ENCODE measurements at regions not wholly inside any gene's neighbourhood (a gene's known extent, or its start where the extent isn't known, plus 50 kb on each side); places are given as distances from the start of the nearest gene placed in this dataset.

GRCh38 chr4:177948853-177949252 lies 506.6 kb upstream of the AGA start:
- no peaks in the 10 kb centered on the region for H3K4me1 Mint-ChIP-seq (ENCODE audit: low read depth, unreplicated experiment)
- no peaks in the 10 kb centered on the region for H3K9me3 Mint-ChIP-seq (ENCODE audit: unreplicated experiment)
- H3K36me3 Mint-ChIP-seq (ENCODE audit: low read depth, unreplicated experiment) = no peaks in the 10 kb centered on the region
- no peak for DNase-seq (ENCODE audit: low read depth)
- no peaks in the 10 kb centered on the region for H3K27me3 ChIP-seq (ENCODE audit: insufficient read depth, low read length)
- no peak overlapping the region for H3K4me3 ChIP-seq (ENCODE audit: insufficient read depth, low read depth, low read length)
- H3K27ac ChIP-seq (ENCODE audit: low read depth, low read length) = no peak overlapping the region
- H3K27ac Mint-ChIP-seq (ENCODE audit: unreplicated experiment) = no peak overlapping the region
- TF ChIP-seq, protein P1, sequence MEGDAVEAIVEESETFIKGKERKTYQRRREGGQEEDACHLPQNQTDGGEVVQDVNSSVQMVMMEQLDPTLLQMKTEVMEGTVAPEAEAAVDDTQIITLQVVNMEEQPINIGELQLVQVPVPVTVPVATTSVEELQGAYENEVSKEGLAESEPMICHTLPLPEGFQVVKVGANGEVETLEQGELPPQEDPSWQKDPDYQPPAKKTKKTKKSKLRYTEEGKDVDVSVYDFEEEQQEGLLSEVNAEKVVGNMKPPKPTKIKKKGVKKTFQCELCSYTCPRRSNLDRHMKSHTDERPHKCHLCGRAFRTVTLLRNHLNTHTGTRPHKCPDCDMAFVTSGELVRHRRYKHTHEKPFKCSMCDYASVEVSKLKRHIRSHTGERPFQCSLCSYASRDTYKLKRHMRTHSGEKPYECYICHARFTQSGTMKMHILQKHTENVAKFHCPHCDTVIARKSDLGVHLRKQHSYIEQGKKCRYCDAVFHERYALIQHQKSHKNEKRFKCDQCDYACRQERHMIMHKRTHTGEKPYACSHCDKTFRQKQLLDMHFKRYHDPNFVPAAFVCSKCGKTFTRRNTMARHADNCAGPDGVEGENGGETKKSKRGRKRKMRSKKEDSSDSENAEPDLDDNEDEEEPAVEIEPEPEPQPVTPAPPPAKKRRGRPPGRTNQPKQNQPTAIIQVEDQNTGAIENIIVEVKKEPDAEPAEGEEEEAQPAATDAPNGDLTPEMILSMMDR (IDR thresholded peaks at IDR 0.05; ENCODE audit: insufficient read depth, low read depth, low read length) = no peak
- TF ChIP-seq EZH2 (IDR thresholded peaks at IDR 0.05; ENCODE audit: insufficient read depth, low read length) = no peak
- H3K4me3 Mint-ChIP-seq (ENCODE audit: unreplicated experiment) = no peak overlapping the region
- H3K9me3 ChIP-seq (ENCODE audit: insufficient read depth, low read depth, low read length) = no peaks in the 10 kb centered on the region
- no peak for FAIRE-seq
- no peaks in the 10 kb centered on the region for H3K4me1 ChIP-seq (ENCODE audit: insufficient read depth, low read length)
- H2AFZ ChIP-seq (ENCODE audit: low read depth, low read length) = no peak overlapping the region
- H3K79me2 ChIP-seq (ENCODE audit: insufficient read depth, low read length) = no peaks in the 10 kb centered on the region
- H3K36me3 ChIP-seq (ENCODE audit: insufficient read depth, low read length) = no peaks in the 10 kb centered on the region
- no peaks in the 10 kb centered on the region for H4K20me1 ChIP-seq (ENCODE audit: insufficient read depth, low read length)
- H3K4me2 ChIP-seq (ENCODE audit: low read length) = no peak overlapping the region
- no peak overlapping the region for H3K9ac ChIP-seq (ENCODE audit: low read length)
- no peaks in the 10 kb centered on the region for H3K27me3 Mint-ChIP-seq (ENCODE audit: low read depth, unreplicated experiment)

DNA sequence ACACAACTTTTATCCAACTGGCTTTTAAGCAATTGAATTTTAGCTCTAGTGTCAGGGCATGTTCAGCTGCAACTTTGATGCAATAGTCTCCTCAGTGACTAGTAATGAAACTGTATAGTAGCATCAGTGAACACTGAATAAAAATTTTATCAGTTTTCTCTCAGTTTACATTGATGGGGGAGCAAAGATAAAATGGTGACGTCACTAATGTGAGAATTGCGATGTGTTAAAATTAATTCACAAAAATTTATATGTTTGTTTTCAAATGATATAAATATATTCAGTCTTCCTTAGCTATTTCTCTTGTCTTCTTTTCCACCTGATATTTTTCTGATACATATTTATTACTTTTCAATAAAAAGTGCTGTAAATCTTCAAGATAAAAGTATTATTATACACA lies 508.8 kb upstream of the AGA start:
- Mint-ChIP-seq H3K4me1 (ENCODE audit: low read depth, unreplicated experiment) (no peaks in the 10 kb centered on the region), H3K36me3 (ENCODE audit: low read depth, unreplicated experiment) (no peaks in the 10 kb centered on the region), H3K4me3 (ENCODE audit: unreplicated experiment) (no peak overlapping the region), H3K27me3 (ENCODE audit: low read depth, unreplicated experiment) (no peaks in the 10 kb centered on the region), H3K9me3 (ENCODE audit: unreplicated experiment) (no peaks in the 10 kb centered on the region), H3K27ac (ENCODE audit: unreplicated experiment) (no peak overlapping the region)
- FAIRE-seq = no peak
- Histone ChIP-seq H3K79me2 (ENCODE audit: insufficient read depth, low read length) (no peaks in the 10 kb centered on the region), H3K4me2 (ENCODE audit: low read length) (no peak overlapping the region), H3K9ac (ENCODE audit: low read length) (no peak overlapping the region), H4K20me1 (ENCODE audit: insufficient read depth, low read length) (no peaks in the 10 kb centered on the region), H3K36me3 (ENCODE audit: insufficient read depth, low read length) (no peaks in the 10 kb centered on the region), H3K4me3 (ENCODE audit: insufficient read depth, low read depth, low read length) (no peak overlapping the region), H3K9me3 (ENCODE audit: insufficient read depth, low read depth, low read length) (no peaks in the 10 kb centered on the region), H2AFZ (ENCODE audit: low read depth, low read length) (no peak overlapping the region), H3K4me1 (ENCODE audit: insufficient read depth, low read length) (no peaks in the 10 kb centered on the region), H3K27me3 (ENCODE audit: insufficient read depth, low read length) (no peaks in the 10 kb centered on the region), H3K27ac (ENCODE audit: low read depth, low read length) (no peak overlapping the region)
- no peak for DNase-seq (ENCODE audit: low read depth)
- TF ChIP-seq, protein P1 (IDR thresholded peaks at IDR 0.05; ENCODE audit: insufficient read depth, low read depth, low read length) = no peak
- no peak for TF ChIP-seq EZH2 (IDR thresholded peaks at IDR 0.05; ENCODE audit: insufficient read depth, low read length)

- no peak overlapping the region for H3K9ac ChIP-seq (ENCODE audit: low read length)
- DNase-seq (ENCODE audit: low read depth) (no peak), FAIRE-seq (no peak)
- no peaks in the 10 kb centered on the region for H3K9me3 ChIP-seq (ENCODE audit: insufficient read depth, low read depth, low read length)
- H3K36me3 ChIP-seq (ENCODE audit: insufficient read depth, low read length) = no peaks in the 10 kb centered on the region
- no peak overlapping the region for H2AFZ ChIP-seq (ENCODE audit: low read depth, low read length)
- no peaks in the 10 kb centered on the region for H3K36me3 Mint-ChIP-seq (ENCODE audit: low read depth, unreplicated experiment)
- no peaks in the 10 kb centered on the region for H3K9me3 Mint-ChIP-seq (ENCODE audit: unreplicated experiment)
- H3K4me1 ChIP-seq (ENCODE audit: insufficient read depth, low read length) = no peaks in the 10 kb centered on the region
- H3K4me3 ChIP-seq (ENCODE audit: insufficient read depth, low read depth, low read length) = no peak overlapping the region
- no peaks in the 10 kb centered on the region for H3K79me2 ChIP-seq (ENCODE audit: insufficient read depth, low read length)
- no peak overlapping the region for H3K4me3 Mint-ChIP-seq (ENCODE audit: unreplicated experiment)
- no peak overlapping the region for H3K4me2 ChIP-seq (ENCODE audit: low read length)
- H3K27me3 Mint-ChIP-seq (ENCODE audit: low read depth, unreplicated experiment) = no peaks in the 10 kb centered on the region
- TF ChIP-seq EZH2 (IDR thresholded peaks at IDR 0.05; ENCODE audit: insufficient read depth, low read length) = no peak
- TF ChIP-seq, protein P1 (IDR thresholded peaks at IDR 0.05; ENCODE audit: insufficient read depth, low read depth, low read length) = no peak
- no peak overlapping the region for H3K27ac ChIP-seq (ENCODE audit: low read depth, low read length)
- no peaks in the 10 kb centered on the region for H3K4me1 Mint-ChIP-seq (ENCODE audit: low read depth, unreplicated experiment)
- H3K27ac Mint-ChIP-seq (ENCODE audit: unreplicated experiment) = no peak overlapping the region
- no peaks in the 10 kb centered on the region for H3K27me3 ChIP-seq (ENCODE audit: insufficient read depth, low read length)
- H4K20me1 ChIP-seq (ENCODE audit: insufficient read depth, low read length) = no peaks in the 10 kb centered on the region
Measured at GRCh38 chr4:177952723-177953122, 510.5 kb upstream of the AGA start.
